IMR-90 (cell line): ENCODE measurements at regions not wholly inside any gene's neighbourhood (a gene's known extent, or its start where the extent isn't known, plus 50 kb on each side); places are given as distances from the start of the nearest gene placed in this dataset.

Experiments
- ATAC-seq: fragments of 200-7000 bp; cut with Tn5 transposase; 2 replicates; pipeline ENCODE4 v1.9.1; 2020; ENCODE audit warnings: low read depth, mild to moderate bottlenecking, moderate library complexity
- BruUV-seq: library from RNA; stranded (reverse); fragments of 400-500 nt; replicated peaks from 2 replicates; lab custom pipeline; 2021; lab: Mats Ljungman, UMichigan
- CTCF ChIA-PET: fragments of 300-600 bp; formaldehyde crosslinking; extraction: SDS; loops from one replicate; lab custom pipeline; 2021; ENCODE audit warnings: antibody characterized with exemption; lab: Yijun Ruan, JAX
- POLR2A ChIA-PET: fragments of 300-600 bp; sonication (Branson Sonifier 250); formaldehyde crosslinking; loops from one replicate; lab custom pipeline; 2022; ENCODE audit warnings: antibody characterized with exemption; ENCODE audit not compliant: unreplicated experiment; lab: Charles Lee
- DNase-seq: peaks from one replicate; pipeline ENCODE4 v3.0.0; 2013
- H2AFZ ChIP-seq: replicated peaks from 2 replicates; pipeline ENCODE3; 2013; ENCODE audit warnings: low read length, mild to moderate bottlenecking; ENCODE audit not compliant: poor library complexity
- H2AK5ac ChIP-seq: 2 replicates; pipeline ENCODE4 v1.6.1; 2013; ENCODE audit warnings: low read depth, low read length, inconsistent platforms
- H2AK9ac ChIP-seq: replicated peaks from 2 replicates; pipeline ENCODE3; 2013; ENCODE audit warnings: mild to moderate bottlenecking, low read depth, low read length, moderate library complexity; ENCODE audit not compliant: poor library complexity
- H2BK120ac ChIP-seq: 2 replicates; pipeline ENCODE4 v1.6.1; 2013; ENCODE audit warnings: low read depth, low read length, inconsistent platforms
- H2BK15ac ChIP-seq: 3 replicates; pipeline ENCODE4 v1.6.1; 2013; ENCODE audit warnings: low read depth, low read length, inconsistent platforms
- H2BK20ac ChIP-seq: 2 replicates; pipeline ENCODE4 v1.6.1; 2013; ENCODE audit warnings: low read depth, mild to moderate bottlenecking, inconsistent platforms, low read length, moderate library complexity
- H2BK5ac ChIP-seq: 2 replicates; pipeline ENCODE4 v1.6.1; 2013; ENCODE audit warnings: mild to moderate bottlenecking, low read depth, low read length, inconsistent platforms; ENCODE audit not compliant: poor library complexity, severe bottlenecking
- H3K14ac ChIP-seq: replicated peaks from 2 replicates; pipeline ENCODE4 v1.6.1; 2013; ENCODE audit warnings: low read depth, low read length, inconsistent platforms
- H3K18ac ChIP-seq: 2 replicates; pipeline ENCODE4 v1.6.1; 2013; ENCODE audit warnings: low read depth, low read length, control low read depth
- H3K23ac ChIP-seq: 2 replicates; pipeline ENCODE4 v1.6.1; 2013; ENCODE audit warnings: low read depth, low read length, inconsistent platforms
- H3K27ac ChIP-seq: 2 replicates; pipeline ENCODE4 v1.5.1; 2013; ENCODE audit warnings: mild to moderate bottlenecking, control low read depth, low read length; ENCODE audit not compliant: insufficient read depth
- H3K27me3 ChIP-seq: 2 replicates; pipeline ENCODE4 v1.6.1; 2013; ENCODE audit warnings: low read length; ENCODE audit not compliant: control insufficient read depth, insufficient read depth
- H3K36me3 ChIP-seq: 2 replicates; pipeline ENCODE4 v1.6.1; 2013; ENCODE audit warnings: low read length, mixed read lengths; ENCODE audit not compliant: control insufficient read depth, insufficient read depth
- H3K4ac ChIP-seq: 2 replicates; pipeline ENCODE4 v1.6.1; 2013; ENCODE audit warnings: low read depth, low read length, inconsistent platforms
- H3K4me1 ChIP-seq: 2 replicates; pipeline ENCODE4 v1.6.1; 2013; ENCODE audit warnings: low read length, mixed read lengths; ENCODE audit not compliant: control insufficient read depth, insufficient read depth
- H3K4me2 ChIP-seq: 2 replicates; pipeline ENCODE4 v1.6.1; 2013; ENCODE audit warnings: low read depth, mild to moderate bottlenecking, control low read depth, low read length, moderate library complexity
- H3K4me3 ChIP-seq: 2 replicates; pipeline ENCODE4 v1.5.1; 2013; ENCODE audit warnings: low read depth, mild to moderate bottlenecking, control low read depth, low read length, moderate library complexity; ENCODE audit not compliant: insufficient read depth
- H3K56ac ChIP-seq: 2 replicates; pipeline ENCODE4 v1.6.1; 2013; ENCODE audit warnings: low read length, inconsistent platforms; ENCODE audit not compliant: insufficient read depth; ENCODE audit errors: extremely low read depth
- H3K79me1 ChIP-seq, 2 experiments: 2 replicates each; pipeline ENCODE4 v1.6.1; 2013; ENCODE audit warnings: low read length in 2 of 2, inconsistent platforms in 1 of 2, low read depth in 1 of 2
- H3K9ac ChIP-seq: 2 replicates; pipeline ENCODE4 v1.6.1; 2013; ENCODE audit warnings: low read depth, low read length, control low read depth
- H3K9me1 ChIP-seq: 2 replicates; pipeline ENCODE4 v1.6.1; 2013; ENCODE audit warnings: low read length, inconsistent platforms; ENCODE audit not compliant: insufficient read depth
- H3K9me3 ChIP-seq: 2 replicates; pipeline ENCODE4 v1.6.1; 2013; ENCODE audit warnings: low read length; ENCODE audit not compliant: control insufficient read depth, insufficient read depth
- H4K20me1 ChIP-seq: 2 replicates; pipeline ENCODE4 v1.6.1; 2013; ENCODE audit warnings: low read length, inconsistent platforms; ENCODE audit not compliant: insufficient read depth
- H4K5ac ChIP-seq: 2 replicates; pipeline ENCODE4 v1.6.1; 2013; ENCODE audit warnings: mild to moderate bottlenecking, low read depth, low read length, control low read depth
- H4K8ac ChIP-seq, 2 experiments: 2 replicates each; pipeline ENCODE4 v1.6.1; 2013; ENCODE audit warnings: low read depth in 2 of 2, low read length in 2 of 2, control low read depth in 1 of 2, inconsistent platforms in 1 of 2
- H4K91ac ChIP-seq: 2 replicates; pipeline ENCODE4 v1.6.1; 2013; ENCODE audit warnings: low read depth, low read length, inconsistent platforms; ENCODE audit not compliant: insufficient read depth
- CHD1 ChIP-seq: IDR thresholded peaks from 2 replicates; pipeline ENCODE4 v1.6.1; 2012; ENCODE audit warnings: low read depth, low read length, improper control_type of control experiment
- ELK1 ChIP-seq: fragments of 150-350 bp; IDR thresholded peaks from 2 replicates; pipeline ENCODE4 v1.6.1; 2016; ENCODE audit warnings: low read depth, mild to moderate bottlenecking, low read length, moderate library complexity, borderline replicate concordance
- FOS ChIP-seq: fragments of 150-350 bp; IDR thresholded peaks from 2 replicates; pipeline ENCODE4 v1.6.1; 2016; ENCODE audit warnings: low read depth, low read length
- MAFK ChIP-seq: IDR thresholded peaks from 2 replicates; pipeline ENCODE4 v1.6.1; 2012; ENCODE audit warnings: low read depth, low read length, improper control_type of control experiment
- MAZ ChIP-seq: IDR thresholded peaks from 2 replicates; pipeline ENCODE4 v1.6.1; 2012; ENCODE audit warnings: low read depth, mild to moderate bottlenecking, low read length, improper control_type of control experiment, moderate library complexity, borderline replicate concordance
- MXI1 ChIP-seq: IDR thresholded peaks from 2 replicates; pipeline ENCODE4 v1.6.1; 2012; ENCODE audit warnings: low read depth, mild to moderate bottlenecking, low read length, moderate library complexity, borderline replicate concordance
- POLR2A ChIP-seq: IDR thresholded peaks from 2 replicates; pipeline ENCODE4 v1.6.1; 2012; ENCODE audit warnings: mild to moderate bottlenecking, low read depth, low read length
- RFX5 ChIP-seq: IDR thresholded peaks from 2 replicates; pipeline ENCODE4 v1.8.0; 2012; ENCODE audit warnings: low read depth, mild to moderate bottlenecking, low read length, moderate library complexity
- dilution Hi-C: fragments of 300-500 bp; cut with HindIII; formaldehyde crosslinking; loops from one replicate; pipeline ENCODE4 v1.14.3; 2018; ENCODE audit warnings: low sequenced_read_pairs; ENCODE audit not compliant: unreplicated experiment
- in situ Hi-C: fragments of 300-500 bp; cut with MboI; formaldehyde crosslinking; loops from 3 replicates; pipeline ENCODE4 v1.14.3; 2019; ENCODE audit warnings: low sequenced_read_pairs, inconsistent platforms, mixed read lengths
- intact Hi-C: fragments of 100-400 bp; cut with micrococcal nuclease; formaldehyde crosslinking; loops from 2 replicates; pipeline ENCODE4 v1.10.0; 2022

GRCh38 chr7:26052706-26053105 is 99.3 kb upstream of the NFE2L3 start:
- no peak overlapping the region for H2AK5ac ChIP-seq

More at GRCh38 chr7:26052706-26053105, 99.3 kb upstream of the NFE2L3 start:
- Histone ChIP-seq H3K23ac (no peak overlapping the region), H3K4me1 (no peaks in the 10 kb centered on the region), H2AFZ (no peak overlapping the region), H2BK20ac (no peak overlapping the region), H2BK5ac (no peak overlapping the region), H3K14ac (no peak overlapping the region), H4K91ac (no peak overlapping the region), H3K18ac (no peak overlapping the region), H2AK9ac (no peak overlapping the region), H3K9ac (no peak overlapping the region), H2BK15ac (no peak overlapping the region), H3K9me1 (no peaks in the 10 kb centered on the region), H3K4ac (no peak overlapping the region), H3K79me1 (no peaks in the 10 kb centered on the region), H3K9me3 (no peaks in the 10 kb centered on the region), H3K27ac (no peak overlapping the region), H3K56ac (no peak overlapping the region), H3K4me3 (no peak overlapping the region), H3K27me3 (peaks cover 3% of the 10 kb centered on the region; the same call in 1 of the 2 replicates), H4K5ac (no peak overlapping the region), H3K36me3 (no peaks in the 10 kb centered on the region), H4K20me1 (no peaks in the 10 kb centered on the region), H4K8ac (no peak overlapping the region), H3K4me2 (no peak overlapping the region), H2BK120ac (no peak overlapping the region)
- intact Hi-C loops (no loop called here), in situ Hi-C loops (no loop called here), dilution Hi-C loops (no loop called here)
- CTCF ChIA-PET, result no interaction called here
- BruUV-seq, result no TSS peak
- TF ChIP-seq MXI1, result no peak
- no peak for TF ChIP-seq ELK1
- TF ChIP-seq MAFK, result no peak
- TF ChIP-seq POLR2A, result no peak
- TF ChIP-seq RFX5, result no peak
- TF ChIP-seq FOS, result no peak
- no peak for TF ChIP-seq MAZ
- no peak for TF ChIP-seq CHD1
- DNase-seq, result no peak
- ATAC-seq, result no peak
- POLR2A ChIA-PET, result no interaction called here
